ENCODE measurements at regions not wholly inside any gene's neighbourhood (a gene's known extent, or its start where the extent isn't known, plus 50 kb on each side); places are given as distances from the start of the nearest gene placed in this dataset.

GRCh38 chr5:20340126-20340525 is 352.1 kb upstream of the CDH18 start:
- TF ChIP-seq EZH2 (IDR thresholded peaks at IDR 0.05) = no peak
- no peak for TF ChIP-seq CTCF (IDR thresholded peaks at IDR 0.05)
- TF ChIP-seq EZH2phosphoT487 (IDR thresholded peaks at IDR 0.05) = no peak
